ENCODE measurements at regions not wholly inside any gene's neighbourhood (a gene's known extent, or its start where the extent isn't known, plus 50 kb on each side); places are given as distances from the start of the nearest gene placed in this dataset.
"Not testable (repeated sequence)": the region's sequence is repeated elsewhere in the genome, so short reads cannot be mapped to it uniquely, and the experiment has no call there.

DNA sequence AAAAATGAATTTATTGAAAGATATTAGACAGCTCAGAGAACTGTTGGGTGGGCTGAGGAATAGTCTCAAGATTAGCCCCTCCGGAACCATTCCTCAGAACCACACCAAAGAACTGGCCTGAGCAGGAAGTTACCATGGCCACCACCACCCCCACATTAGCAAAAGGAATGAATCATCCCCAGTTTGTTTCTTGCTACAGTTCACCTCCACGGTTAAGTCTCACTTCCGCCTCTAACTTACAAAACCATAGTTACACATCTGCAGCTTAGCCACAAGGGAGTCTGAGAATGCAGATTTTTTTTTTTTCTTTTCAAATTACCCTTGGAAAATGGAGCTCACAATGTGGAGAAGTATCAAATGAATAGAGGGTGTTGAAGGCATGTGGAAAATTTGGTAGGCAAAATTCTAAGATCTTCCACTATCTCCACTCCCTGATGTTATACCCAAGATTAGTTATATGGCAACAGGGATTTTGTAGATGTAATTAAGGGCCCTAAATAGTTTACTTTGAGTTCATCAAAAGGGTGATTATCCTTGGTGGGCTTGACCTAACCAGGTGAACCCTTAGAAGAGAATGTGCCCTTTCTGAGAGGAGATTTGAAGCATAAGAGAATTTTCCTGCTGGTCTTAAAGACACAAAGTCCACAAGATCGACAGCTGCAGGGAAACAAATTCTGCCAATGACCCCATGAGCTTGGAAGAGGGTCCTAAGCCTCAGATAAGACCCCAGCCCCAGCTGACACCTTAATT is 129.8 kb upstream of the KRR1 start:
- no peak for DNase-seq (ENCODE audit: low read depth)

GRCh38 chr12:75638792-75639191 is 127.4 kb upstream of the KRR1 start:
- DNase-seq (ENCODE audit: low read depth), result no peak

- DNase-seq (ENCODE audit: low read depth), result no peak
These were observed 125.2 kb upstream of the KRR1 start for GRCh38 chr12:75636607-75637006.

GRCh38 chr12:75635606-75636444 is 124.4 kb upstream of the KRR1 start:
- no peak for DNase-seq (ENCODE audit: low read depth)

GRCh38 chr12:75634244-75635222 is 123.1 kb upstream of the KRR1 start:
- no peak for DNase-seq (ENCODE audit: low read depth)

DNA sequence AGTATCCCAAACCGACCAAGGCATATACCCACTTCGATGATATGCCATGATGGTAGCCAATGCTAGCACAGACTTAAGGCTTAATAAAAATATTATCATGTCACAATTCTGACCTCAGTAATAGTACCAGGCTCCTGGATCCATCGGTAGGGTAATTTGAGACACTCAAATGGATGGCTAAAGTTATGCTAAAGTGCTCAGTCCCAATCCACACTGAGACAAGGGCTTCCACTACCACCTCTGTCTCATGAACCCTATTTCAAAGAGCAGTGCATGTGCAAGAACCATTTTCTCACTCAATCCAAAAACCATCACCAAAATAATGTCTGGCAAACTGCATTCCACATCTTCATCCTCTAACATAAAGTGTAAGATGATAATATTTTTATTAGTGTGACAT is 122.4 kb upstream of the KRR1 start:
- no peak for DNase-seq (ENCODE audit: low read depth)

DNA sequence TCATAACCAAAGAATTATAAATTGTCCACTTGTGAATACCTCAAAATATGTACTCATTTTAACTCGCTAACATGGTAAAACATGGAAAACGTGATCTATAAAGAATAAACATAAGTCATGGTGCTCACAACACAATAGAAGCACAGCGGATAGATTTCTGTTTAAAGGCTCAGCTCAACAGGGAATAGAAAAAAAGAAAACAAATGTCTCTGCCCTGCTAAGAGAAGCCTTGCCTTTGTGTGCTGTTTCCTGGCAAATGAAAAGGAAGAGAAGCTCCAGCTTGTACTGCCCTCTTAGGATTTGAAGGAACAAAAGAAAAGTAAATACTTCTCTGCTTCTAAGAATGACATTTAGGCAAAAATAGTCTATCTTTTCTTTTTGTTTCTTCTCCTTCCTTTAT is 121.0 kb upstream of the KRR1 start:
- DNase-seq (ENCODE audit: low read depth), result no peak

- DNase-seq (ENCODE audit: low read depth), result no peak
These were observed 120.4 kb upstream of the KRR1 start for GRCh38 chr12:75631831-75632230.

GRCh38 chr12:75630091-75630490 is 118.7 kb upstream of the KRR1 start:
- DNase-seq (ENCODE audit: low read depth), result no peak

GRCh38 chr12:75628916-75629315 is 117.5 kb upstream of the KRR1 start:
- no peak for DNase-seq (ENCODE audit: low read depth)

DNA sequence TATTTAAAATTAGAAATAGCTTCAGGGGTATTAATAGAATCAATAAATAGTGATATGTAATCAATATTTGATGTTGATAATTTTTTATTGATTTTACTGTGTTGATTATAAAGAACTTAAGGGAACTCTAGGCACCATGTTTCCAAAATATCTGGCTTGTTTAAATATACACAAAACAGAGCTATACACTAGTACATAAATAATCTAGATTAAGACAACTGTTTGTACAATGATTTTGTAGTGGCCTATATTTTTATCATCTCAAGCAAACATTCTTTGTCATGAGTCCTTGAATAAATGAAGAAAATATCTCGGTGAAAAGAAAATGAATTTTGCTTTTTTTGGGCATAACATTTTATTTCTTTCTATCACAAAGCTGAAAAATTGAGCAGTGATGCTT is 117.1 kb upstream of the KRR1 start:
- no peak for DNase-seq (ENCODE audit: low read depth)

GRCh38 chr12:75623631-75624154 is 112.3 kb upstream of the KRR1 start:
- no peak for DNase-seq (ENCODE audit: low read depth)

DNA sequence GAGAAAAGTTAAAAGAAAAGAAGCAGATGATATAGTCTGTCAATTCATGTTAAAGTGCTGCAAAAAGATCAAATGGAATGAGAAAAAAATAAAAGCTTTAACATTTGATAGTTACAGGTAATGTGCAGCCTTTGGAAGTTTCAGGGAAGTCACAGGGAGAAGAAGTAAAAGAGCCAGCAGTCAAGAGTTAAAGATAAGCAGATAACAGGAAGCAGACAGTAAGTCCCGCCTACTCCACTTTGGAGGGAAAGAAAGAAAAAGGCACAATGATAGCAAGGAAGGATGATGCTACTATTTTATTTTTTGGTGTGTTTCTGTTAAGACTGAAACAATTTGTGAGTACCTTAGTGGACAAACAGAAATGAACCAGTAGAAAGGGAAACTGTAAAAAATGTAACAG is 111.1 kb upstream of the KRR1 start:
- DNase-seq (ENCODE audit: low read depth), result no peak

DNA sequence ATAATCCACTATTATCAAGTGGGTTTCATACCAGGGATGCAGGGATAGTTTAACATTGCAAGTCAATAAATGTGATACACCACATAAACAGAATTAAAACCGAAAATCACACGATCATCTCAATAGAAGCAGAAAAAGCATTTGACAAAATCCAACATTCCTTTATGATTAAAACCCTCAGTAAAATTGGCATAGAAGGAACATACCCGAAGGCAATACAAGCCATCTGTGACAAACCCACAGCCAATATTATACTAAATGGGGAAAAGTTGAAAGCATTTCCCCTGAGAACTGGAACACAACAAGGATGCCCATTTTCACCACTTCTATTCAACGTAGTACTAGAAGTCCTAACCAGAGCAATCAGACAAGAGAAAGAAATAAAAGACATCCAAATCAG is 103.0 kb upstream of the KRR1 start:
- DNase-seq (ENCODE audit: low read depth), result not testable (repeated sequence)

DNA sequence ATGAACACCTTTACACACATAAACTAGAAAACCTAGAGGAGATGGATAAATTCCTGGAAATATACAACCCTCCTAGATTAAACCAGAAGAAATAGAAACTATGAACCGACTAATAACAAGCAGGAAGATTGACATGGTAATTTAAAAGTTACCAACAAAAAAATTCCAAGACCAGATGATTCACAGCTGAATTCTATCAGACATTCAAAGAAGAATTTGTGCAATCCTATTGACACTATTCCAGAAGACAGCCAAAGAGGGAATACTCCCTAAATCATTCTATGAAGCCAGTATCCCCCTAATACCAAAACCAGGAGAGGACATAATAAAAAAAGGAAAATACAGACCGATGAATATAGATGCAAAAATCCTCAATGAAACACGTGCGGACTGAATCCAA is 102.6 kb upstream of the KRR1 start:
- DNase-seq (ENCODE audit: low read depth), result no peak

DNA sequence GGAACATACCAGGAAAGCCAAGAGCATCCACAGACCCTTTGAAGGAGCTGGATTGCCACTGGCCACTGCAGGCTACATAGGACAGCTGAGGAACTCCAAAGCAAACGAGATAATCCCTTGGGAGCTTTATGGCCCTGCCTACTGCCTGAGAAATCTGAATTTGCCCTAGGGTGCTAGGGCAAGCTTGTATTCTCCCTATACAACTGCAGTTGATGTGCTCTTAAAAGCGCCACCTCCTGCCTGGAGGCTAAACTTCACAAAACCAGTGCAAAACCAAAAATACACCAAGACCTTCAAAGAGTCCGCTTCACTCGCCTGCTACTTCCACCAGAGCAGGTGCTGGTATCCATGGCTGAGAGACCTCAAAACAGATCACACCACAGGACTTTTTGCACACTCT is 99.6 kb upstream of the KRR1 start:
- no peak for DNase-seq (ENCODE audit: low read depth)

- no peak for DNase-seq (ENCODE audit: low read depth)
These were observed 95.5 kb upstream of the KRR1 start for GRCh38 chr12:75606956-75607355.

- no peak for DNase-seq (ENCODE audit: low read depth)
These were observed 94.7 kb upstream of the KRR1 start for GRCh38 chr12:75606151-75606550.

GRCh38 chr12:75603475-75603874 is 92.1 kb upstream of the KRR1 start:
- no peak for DNase-seq (ENCODE audit: low read depth)

DNA sequence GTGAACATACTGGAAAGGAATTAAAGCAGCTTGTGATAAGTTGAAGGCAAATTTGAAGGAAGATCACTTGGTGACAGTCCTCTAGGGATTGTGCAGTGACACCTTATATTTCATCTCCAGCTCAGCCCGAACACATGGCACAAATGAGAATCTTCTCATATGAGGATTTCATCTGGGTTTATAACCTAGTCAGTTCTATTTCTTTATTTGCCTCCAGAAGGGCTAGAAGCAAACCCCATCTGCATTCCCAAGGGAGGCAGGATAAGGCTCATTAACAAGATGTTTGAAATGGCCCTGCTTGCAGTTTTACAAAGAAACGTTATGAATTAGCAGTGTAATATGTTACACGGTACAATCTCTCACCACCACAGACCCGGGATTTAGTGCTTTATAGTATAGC is 90.7 kb upstream of the KRR1 start:
- DNase-seq (ENCODE audit: low read depth), result no peak

- no peak for DNase-seq (ENCODE audit: low read depth)
These were observed 88.7 kb upstream of the KRR1 start for GRCh38 chr12:75600146-75600545.

DNA sequence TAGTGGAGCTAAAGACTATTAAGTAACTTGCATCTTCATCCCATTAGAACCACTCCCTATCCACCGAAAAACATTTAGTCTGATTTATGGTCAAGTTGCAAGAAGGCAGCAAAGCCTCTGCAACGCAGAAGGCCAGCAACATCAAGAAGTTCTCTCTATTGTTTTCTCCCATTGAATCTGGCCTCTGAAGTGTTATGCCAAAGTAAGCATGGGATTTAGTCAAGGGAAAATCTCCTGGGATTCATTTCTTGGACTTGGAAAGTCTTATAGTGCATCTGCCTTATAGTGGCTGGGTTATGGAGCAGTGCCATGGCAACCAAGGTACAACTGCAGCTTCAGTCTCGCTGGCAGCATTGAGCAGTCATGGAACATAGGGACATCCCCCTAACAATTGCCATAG is 87.7 kb upstream of the KRR1 start:
- no peak for DNase-seq (ENCODE audit: low read depth)

All from stimulated activated CD4-positive, alpha-beta T cell treated with anti-CD3 and anti-CD28 coated beads, Interleukin-2, amount 100 ng/mL, for 4 hours (primary cell).